Prostate gland (tissue), 2 donors: ENCODE measurements at regions not wholly inside any gene's neighbourhood (a gene's known extent, or its start where the extent isn't known, plus 50 kb on each side); places are given as distances from the start of the nearest gene placed in this dataset.

Source experiments
- DNase-seq: peaks from one replicate; pipeline ENCODE4 v3.0.0-alpha.2; 2019; ENCODE audit warnings: low spot score
- H3K27ac ChIP-seq, 2 donors: fragments of 200-600 bp; sonication (generic); 2 replicates each; pipeline ENCODE4 v1.5.1; 2017 to 2019
- H3K27me3 ChIP-seq: fragments of 200-600 bp; sonication (generic); replicated peaks from 2 replicates; pipeline ENCODE4 v1.5.1; 2019; ENCODE audit not compliant: insufficient read depth
- H3K36me3 ChIP-seq, 2 donors: fragments of 200-600 bp; sonication (generic); 1 replicate in 1 of 2; 2 replicates in 1 of 2; pipeline versions ENCODE4 v1.5.1 to v1.8.1; 2017 to 2019
- H3K4me1 ChIP-seq: fragments of 200-600 bp; sonication (generic); replicated peaks from 2 replicates; pipeline ENCODE4 v1.5.1; 2019
- H3K4me3 ChIP-seq, 2 donors: fragments of 200-600 bp; sonication (generic); 2 replicates each; pipeline ENCODE4 v1.5.1; 2017 to 2019
- H3K9me3 ChIP-seq: fragments of 200-600 bp; sonication (generic); 2 replicates; pipeline ENCODE4 v1.5.1; 2017
- POLR2A ChIP-seq: fragments of 450-650 bp; IDR thresholded peaks from one replicate; pipeline ENCODE4 v1.6.1; 2016; ENCODE audit warnings: antibody characterized with exemption, mild to moderate bottlenecking
- POLR2AphosphoS5 ChIP-seq: sonication (generic); formaldehyde crosslinking; IDR thresholded peaks from one replicate; pipeline ENCODE4 v1.6.1; 2017; ENCODE audit warnings: antibody characterized with exemption
- whole genome bisulfite sequencing: methylation state at CpG from one replicate; pipeline ENCODE4 v1.1.5; 2018; 5-methylcytosine and 5-hydroxymethylcytosine counted together
- intact Hi-C: fragments of 100-400 bp; cut with DNase I; formaldehyde crosslinking; loops from one replicate; pipeline ENCODE4 v1.14.2; 2022
- TF ChIP-seq, protein P1 (sequence below), 4 experiments: fragments of 200-600 bp in 2 of 4; fragments of 450-650 bp in 2 of 4; sonication (generic) in 2 of 4; IDR thresholded peaks; 1 replicate in 3 of 4; 2 replicates in 1 of 4; pipeline ENCODE4 v1.5.1; 2016 to 2019; ENCODE audit warnings: antibody characterized with exemption in 4 of 4, mild to moderate bottlenecking in 2 of 4, moderate library complexity in 2 of 4

DNA sequence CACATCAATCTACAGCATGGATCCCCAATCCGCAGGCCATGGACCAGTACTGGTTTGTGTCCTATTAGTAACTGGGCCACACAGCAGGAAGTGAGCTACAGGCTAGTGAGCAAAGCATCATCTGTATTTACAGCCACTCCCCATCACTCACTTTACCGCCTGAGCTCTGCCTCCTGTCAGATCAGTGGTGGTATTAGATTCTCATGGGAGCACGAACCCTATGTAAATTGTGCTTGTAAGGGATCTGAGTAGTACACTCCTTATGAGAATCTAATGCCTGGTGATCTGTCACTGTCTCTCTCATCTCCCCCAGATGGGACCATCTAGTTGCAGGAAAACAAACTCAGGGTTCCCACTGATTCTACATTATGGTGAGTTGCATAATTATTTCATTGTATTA lies 212.7 kb upstream of the FAM174A start:
- intact Hi-C loops = no loop called here
- no peaks in the 10 kb centered on the region for H3K36me3 ChIP-seq
- H3K9me3 ChIP-seq = no peaks in the 10 kb centered on the region
- no peaks in the 10 kb centered on the region for H3K4me1 ChIP-seq
- H3K27me3 ChIP-seq = no peaks in the 10 kb centered on the region
- no peak overlapping the region for H3K4me3 ChIP-seq
- WGBS = 86% methylated on average over 3 of the region's 3 CpGs
- H3K27ac ChIP-seq = no peak overlapping the region
- no peak for DNase-seq
- TF ChIP-seq, protein P1, sequence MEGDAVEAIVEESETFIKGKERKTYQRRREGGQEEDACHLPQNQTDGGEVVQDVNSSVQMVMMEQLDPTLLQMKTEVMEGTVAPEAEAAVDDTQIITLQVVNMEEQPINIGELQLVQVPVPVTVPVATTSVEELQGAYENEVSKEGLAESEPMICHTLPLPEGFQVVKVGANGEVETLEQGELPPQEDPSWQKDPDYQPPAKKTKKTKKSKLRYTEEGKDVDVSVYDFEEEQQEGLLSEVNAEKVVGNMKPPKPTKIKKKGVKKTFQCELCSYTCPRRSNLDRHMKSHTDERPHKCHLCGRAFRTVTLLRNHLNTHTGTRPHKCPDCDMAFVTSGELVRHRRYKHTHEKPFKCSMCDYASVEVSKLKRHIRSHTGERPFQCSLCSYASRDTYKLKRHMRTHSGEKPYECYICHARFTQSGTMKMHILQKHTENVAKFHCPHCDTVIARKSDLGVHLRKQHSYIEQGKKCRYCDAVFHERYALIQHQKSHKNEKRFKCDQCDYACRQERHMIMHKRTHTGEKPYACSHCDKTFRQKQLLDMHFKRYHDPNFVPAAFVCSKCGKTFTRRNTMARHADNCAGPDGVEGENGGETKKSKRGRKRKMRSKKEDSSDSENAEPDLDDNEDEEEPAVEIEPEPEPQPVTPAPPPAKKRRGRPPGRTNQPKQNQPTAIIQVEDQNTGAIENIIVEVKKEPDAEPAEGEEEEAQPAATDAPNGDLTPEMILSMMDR (IDR thresholded peaks at IDR 0.05) = no peak
- TF ChIP-seq POLR2A (no peak), POLR2AphosphoS5 (no peak)

DNA sequence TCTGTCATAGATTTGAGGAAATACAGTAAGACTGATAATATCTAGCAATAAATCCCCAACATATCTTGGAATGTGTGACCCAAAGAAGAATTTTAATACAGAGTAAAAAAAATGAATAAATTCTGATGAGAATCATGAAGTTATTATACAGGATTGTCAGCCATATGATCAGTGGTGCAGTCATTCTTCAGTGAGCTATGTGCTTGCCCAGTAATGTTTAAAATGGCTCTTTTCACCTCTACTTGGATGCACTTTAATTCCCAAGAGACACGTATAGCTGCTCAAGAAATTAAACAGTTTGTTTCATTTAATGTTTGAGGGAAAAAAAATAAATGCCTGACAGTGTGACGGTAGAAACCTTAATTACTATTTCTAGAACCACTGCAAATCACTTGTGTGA lies 215.3 kb upstream of the FAM174A start:
- H3K36me3 ChIP-seq = no peaks in the 10 kb centered on the region
- 46% methylated on average over 2 of the region's 2 CpGs for WGBS
- TF ChIP-seq POLR2A = no peak
- TF ChIP-seq, protein P1 (IDR thresholded peaks at IDR 0.05) = no peak
- TF ChIP-seq POLR2AphosphoS5 = no peak
- H3K9me3 ChIP-seq = no peaks in the 10 kb centered on the region
- no peak overlapping the region for H3K27ac ChIP-seq
- no peak for DNase-seq
- intact Hi-C loops = no loop called here
- H3K27me3 ChIP-seq = no peaks in the 10 kb centered on the region
- no peaks in the 10 kb centered on the region for H3K4me1 ChIP-seq
- no peak overlapping the region for H3K4me3 ChIP-seq

DNA sequence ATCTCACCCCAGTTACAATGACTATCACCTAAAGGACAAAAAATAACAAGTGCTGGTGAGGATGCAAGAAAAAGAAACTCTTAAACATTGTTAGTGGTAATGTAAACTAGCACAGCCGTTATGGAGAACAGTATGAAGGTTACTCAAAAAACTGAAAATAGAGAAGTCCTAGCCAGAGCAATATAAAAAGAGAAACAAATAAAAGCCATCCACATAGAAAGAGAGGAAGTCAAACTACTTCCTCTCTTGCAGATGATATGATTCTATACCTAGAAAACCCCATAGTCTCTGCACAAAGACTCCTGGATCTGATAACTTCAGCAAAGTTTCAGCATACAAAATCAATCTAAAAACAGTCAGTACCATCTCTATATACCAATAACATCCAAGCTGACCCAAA lies 221.5 kb upstream of the FAM174A start:
- no peak for DNase-seq
- WGBS = 72% methylated on average over 1 of the region's 1 CpG
- TF ChIP-seq, protein P1 (IDR thresholded peaks at IDR 0.05) = no peak
- no peak for TF ChIP-seq POLR2A
- intact Hi-C loops = no loop called here
- H3K9me3 ChIP-seq = no peaks in the 10 kb centered on the region
- H3K36me3 ChIP-seq = no peaks in the 10 kb centered on the region
- H3K27me3 ChIP-seq = no peaks in the 10 kb centered on the region
- H3K4me3 ChIP-seq = no peak overlapping the region
- H3K27ac ChIP-seq = no peak overlapping the region
- H3K4me1 ChIP-seq = no peaks in the 10 kb centered on the region

DNA sequence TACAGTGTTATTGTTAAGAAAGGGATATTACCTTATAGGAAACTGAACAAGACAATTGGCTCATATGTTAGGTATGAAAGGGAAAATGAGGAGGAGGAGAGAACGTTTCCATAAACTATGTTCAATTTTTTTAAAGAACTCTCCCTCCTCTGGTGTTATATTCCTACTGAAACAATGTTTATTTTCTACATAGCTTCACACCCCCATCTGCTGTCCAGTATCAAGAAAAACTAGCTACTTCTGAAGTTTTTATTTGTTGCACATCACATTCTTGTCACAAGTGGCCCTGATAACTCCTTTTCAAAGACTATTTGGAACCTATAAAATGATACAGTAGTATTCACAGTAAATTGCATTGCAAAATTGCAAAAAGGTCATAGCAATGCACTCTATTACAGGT lies 223.4 kb upstream of the FAM174A start:
- H3K4me1 ChIP-seq = no peaks in the 10 kb centered on the region
- no peak overlapping the region for H3K27ac ChIP-seq
- TF ChIP-seq, protein P1 (IDR thresholded peaks at IDR 0.05) = no peak
- TF ChIP-seq POLR2A (no peak), POLR2AphosphoS5 (no peak)
- no peaks in the 10 kb centered on the region for H3K36me3 ChIP-seq
- H3K27me3 ChIP-seq = no peaks in the 10 kb centered on the region
- H3K9me3 ChIP-seq = no peaks in the 10 kb centered on the region
- intact Hi-C loops = no loop called here
- 8% methylated on average over 1 of the region's 1 CpG for WGBS
- H3K4me3 ChIP-seq = no peak overlapping the region
- no peak for DNase-seq

DNA sequence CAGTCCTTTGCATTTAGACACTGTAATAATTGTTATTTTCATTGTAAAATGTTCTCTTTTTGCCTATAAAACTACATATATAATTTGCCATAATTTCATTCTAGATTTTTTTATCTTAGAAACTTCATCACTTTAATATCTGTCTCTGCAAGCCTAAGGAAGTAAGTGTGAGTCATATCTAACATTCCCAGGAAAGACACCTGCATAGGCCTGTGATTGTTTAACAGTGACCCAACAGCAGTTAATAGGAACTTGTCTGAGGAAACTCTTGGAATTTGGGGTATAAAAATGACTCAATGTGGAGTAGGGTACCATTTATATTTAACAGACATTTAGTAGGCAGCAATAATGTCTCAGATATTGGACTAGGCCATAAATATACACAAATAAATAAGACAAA lies 229.2 kb upstream of the FAM174A start:
- H3K27ac ChIP-seq = no peak overlapping the region
- H3K9me3 ChIP-seq = no peaks in the 10 kb centered on the region
- H3K27me3 ChIP-seq = no peaks in the 10 kb centered on the region
- intact Hi-C loops = no loop called here
- no peak overlapping the region for H3K4me3 ChIP-seq
- H3K36me3 ChIP-seq = no peaks in the 10 kb centered on the region
- no peak for DNase-seq
- no peaks in the 10 kb centered on the region for H3K4me1 ChIP-seq
- TF ChIP-seq, protein P1 (IDR thresholded peaks at IDR 0.05) = no peak
- no peak for TF ChIP-seq POLR2AphosphoS5
- no peak for TF ChIP-seq POLR2A
